ENCODE measurements at regions not wholly inside any gene's neighbourhood (a gene's known extent, or its start where the extent isn't known, plus 50 kb on each side); places are given as distances from the start of the nearest gene placed in this dataset.

DNA sequence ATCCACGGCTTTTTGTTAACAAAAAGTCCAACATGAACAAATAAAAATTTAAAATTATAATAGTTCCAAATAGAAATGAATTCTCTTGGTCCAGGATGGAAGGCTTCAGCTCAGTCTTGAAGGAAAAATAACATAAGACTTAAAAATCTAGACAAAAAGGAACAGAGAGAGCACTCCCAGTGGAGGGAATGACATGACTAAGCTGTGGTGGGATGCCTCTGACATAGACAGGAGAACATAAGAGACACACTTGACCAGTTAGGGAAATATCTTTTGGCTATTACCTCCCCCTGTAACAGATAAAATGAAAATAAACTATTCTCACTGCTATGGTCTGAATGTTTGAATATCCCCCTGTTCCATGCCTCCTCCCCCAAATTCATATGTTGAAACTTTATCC lies 106.8 kb downstream of the BBS10 start:
- intact Hi-C loops (cut with DNase I) = no loop called here
- ATAC-seq (no peak), DNase-seq (no peak)
- Histone ChIP-seq H3K4me3 (no peak overlapping the region), H3K9me3 (no peaks in the 10 kb centered on the region), H3K4me1 (no peaks in the 10 kb centered on the region), H3K36me3 (no peaks in the 10 kb centered on the region), H3K27ac (no peak overlapping the region), H3K27me3 (ENCODE audit: low read depth) (no peaks in the 10 kb centered on the region)
- TF ChIP-seq, protein P1, sequence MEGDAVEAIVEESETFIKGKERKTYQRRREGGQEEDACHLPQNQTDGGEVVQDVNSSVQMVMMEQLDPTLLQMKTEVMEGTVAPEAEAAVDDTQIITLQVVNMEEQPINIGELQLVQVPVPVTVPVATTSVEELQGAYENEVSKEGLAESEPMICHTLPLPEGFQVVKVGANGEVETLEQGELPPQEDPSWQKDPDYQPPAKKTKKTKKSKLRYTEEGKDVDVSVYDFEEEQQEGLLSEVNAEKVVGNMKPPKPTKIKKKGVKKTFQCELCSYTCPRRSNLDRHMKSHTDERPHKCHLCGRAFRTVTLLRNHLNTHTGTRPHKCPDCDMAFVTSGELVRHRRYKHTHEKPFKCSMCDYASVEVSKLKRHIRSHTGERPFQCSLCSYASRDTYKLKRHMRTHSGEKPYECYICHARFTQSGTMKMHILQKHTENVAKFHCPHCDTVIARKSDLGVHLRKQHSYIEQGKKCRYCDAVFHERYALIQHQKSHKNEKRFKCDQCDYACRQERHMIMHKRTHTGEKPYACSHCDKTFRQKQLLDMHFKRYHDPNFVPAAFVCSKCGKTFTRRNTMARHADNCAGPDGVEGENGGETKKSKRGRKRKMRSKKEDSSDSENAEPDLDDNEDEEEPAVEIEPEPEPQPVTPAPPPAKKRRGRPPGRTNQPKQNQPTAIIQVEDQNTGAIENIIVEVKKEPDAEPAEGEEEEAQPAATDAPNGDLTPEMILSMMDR (IDR thresholded peaks at IDR 0.05) = no peak

DNA sequence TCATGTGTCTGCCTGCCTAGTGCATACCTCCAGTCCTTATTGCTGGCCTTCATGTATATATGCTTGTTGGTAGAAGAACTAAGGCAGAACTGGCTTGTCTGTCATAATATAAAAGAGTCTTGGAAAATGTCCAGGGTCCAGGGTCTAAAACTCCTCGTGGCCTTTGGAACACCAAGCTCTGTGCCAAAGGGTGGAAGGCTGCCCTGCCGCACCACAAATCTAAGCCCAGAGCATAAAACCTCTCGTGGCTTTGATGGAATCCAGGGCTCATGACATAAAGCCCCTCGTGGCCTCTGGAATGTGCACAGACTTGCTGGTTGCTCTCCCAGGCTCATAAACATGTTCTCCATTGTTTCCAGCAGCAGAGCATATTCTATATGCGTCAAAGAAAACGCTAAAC lies 107.9 kb downstream of the BBS10 start:
- intact Hi-C loops (cut with DNase I) = no loop called here
- no peaks in the 10 kb centered on the region for H3K4me1 ChIP-seq
- no peak overlapping the region for H3K27ac ChIP-seq
- H3K36me3 ChIP-seq = no peaks in the 10 kb centered on the region
- no peak for ATAC-seq
- H3K4me3 ChIP-seq = no peak overlapping the region
- no peaks in the 10 kb centered on the region for H3K9me3 ChIP-seq
- DNase-seq = no peak
- H3K27me3 ChIP-seq (ENCODE audit: low read depth) = no peaks in the 10 kb centered on the region
- TF ChIP-seq, protein P1 (IDR thresholded peaks at IDR 0.05) = no peak

DNA sequence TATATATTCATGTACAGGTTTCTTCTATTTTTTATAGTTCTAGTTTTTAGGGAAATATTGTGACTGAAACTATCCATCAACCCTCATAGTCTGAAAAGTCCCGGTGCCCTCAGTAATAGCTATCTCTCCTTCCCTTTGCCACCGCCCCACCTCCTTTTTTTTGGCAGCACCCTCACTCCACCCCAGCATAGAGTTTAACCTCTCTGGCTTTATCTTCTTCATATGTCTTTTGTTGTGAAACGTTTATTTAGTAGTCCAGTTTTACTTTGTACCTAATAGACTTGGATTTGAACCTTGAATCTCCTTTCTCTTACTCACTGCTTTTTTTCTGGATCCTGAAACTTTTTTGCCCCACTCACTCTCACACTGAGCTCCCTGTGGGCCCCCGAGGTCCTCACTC lies 109.5 kb downstream of the BBS10 start:
- ATAC-seq (no peak), DNase-seq (no peak)
- Histone ChIP-seq H3K27ac (no peak overlapping the region), H3K4me1 (no peaks in the 10 kb centered on the region), H3K9me3 (no peaks in the 10 kb centered on the region), H3K27me3 (ENCODE audit: low read depth) (no peaks in the 10 kb centered on the region), H3K4me3 (no peak overlapping the region), H3K36me3 (no peaks in the 10 kb centered on the region)
- TF ChIP-seq, protein P1 (IDR thresholded peaks at IDR 0.05) = no peak
- intact Hi-C loops (cut with DNase I) = no loop called here

DNA sequence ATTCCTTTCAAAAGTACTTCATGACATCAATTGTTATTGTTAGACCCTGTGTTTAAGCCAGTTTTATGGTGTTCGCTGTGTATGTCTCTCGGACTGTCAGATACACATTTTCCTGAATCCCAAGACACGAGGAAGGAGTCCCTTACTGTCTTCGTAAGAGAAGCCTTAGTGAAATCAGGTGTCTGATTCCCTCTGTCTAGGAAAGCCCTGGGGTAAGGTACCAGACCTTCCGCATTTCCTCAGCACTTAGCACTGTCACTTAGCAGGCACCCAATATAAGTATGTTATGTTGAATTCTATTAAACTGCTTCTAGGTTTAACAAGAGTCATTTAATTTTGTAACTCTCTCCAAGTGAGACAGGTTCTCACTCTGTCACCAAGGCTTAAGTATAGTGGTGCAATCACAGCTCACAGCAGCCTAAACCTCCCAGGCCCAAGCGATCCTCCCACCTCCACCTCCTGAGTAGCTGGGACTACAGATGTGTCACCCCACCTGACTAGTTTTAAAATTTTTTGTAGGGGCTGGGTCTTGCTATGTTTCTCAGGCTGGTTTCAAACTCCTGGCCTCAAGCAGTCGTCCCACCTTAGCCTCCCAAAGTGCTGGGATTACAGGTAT lies 111.0 kb downstream of the BBS10 start:
- Histone ChIP-seq H3K27ac (no peak overlapping the region), H3K4me3 (no peak overlapping the region), H3K36me3 (no peaks in the 10 kb centered on the region), H3K4me1 (no peaks in the 10 kb centered on the region), H3K27me3 (ENCODE audit: low read depth) (no peaks in the 10 kb centered on the region), H3K9me3 (no peaks in the 10 kb centered on the region)
- ATAC-seq = no peak
- TF ChIP-seq, protein P1 (IDR thresholded peaks at IDR 0.05) = no peak
- no peak for DNase-seq
- intact Hi-C loops (cut with DNase I) = no loop called here

DNA sequence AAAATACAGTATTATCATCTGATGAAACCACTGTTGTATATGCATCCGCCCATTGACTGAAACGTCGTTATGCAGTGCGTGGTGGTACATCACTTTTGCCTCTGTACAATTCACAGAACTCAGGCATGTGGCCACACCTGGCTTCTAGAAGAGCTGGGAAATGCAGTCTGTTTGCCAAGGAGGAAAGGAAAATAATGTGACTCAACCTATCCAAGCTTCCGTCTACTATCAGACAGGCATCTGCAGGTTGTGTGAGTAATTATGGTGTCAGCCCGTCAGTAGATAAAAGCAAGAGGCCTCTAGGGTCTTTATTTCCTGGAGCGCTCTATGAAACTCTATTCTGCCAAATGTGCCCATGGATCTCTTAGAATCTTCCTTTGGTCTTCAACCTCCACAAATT lies 111.6 kb downstream of the BBS10 start:
- Histone ChIP-seq H3K4me3 (no peak overlapping the region), H3K27ac (no peak overlapping the region), H3K4me1 (no peaks in the 10 kb centered on the region), H3K9me3 (no peaks in the 10 kb centered on the region), H3K36me3 (no peaks in the 10 kb centered on the region), H3K27me3 (ENCODE audit: low read depth) (no peaks in the 10 kb centered on the region)
- intact Hi-C loops (cut with DNase I) = no loop called here
- ATAC-seq = no peak
- TF ChIP-seq, protein P1 (IDR thresholded peaks at IDR 0.05) = no peak
- no peak for DNase-seq

DNA sequence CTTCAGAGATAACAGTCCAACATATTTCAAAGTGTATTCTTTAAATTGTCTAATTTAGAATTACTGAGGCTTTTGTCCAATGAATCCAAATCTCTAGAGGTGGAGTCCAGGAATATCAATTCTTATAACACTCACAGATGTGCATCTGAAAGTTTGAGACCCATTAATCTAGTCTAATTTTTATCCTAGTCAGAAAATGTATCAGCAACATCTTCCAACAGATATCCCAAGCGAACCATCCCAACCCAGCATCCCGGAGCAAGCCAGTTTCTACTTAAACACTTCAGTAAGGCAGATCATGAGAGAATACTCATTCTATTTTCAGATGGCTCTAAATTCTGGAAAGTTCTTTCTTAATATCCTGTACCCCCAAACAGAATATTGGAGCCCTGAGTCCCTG lies 113.5 kb downstream of the BBS10 start:
- no peaks in the 10 kb centered on the region for H3K36me3 ChIP-seq
- TF ChIP-seq, protein P1 (IDR thresholded peaks at IDR 0.05) = no peak
- intact Hi-C loops (cut with DNase I) = no loop called here
- ATAC-seq = no peak
- no peak for DNase-seq
- no peaks in the 10 kb centered on the region for H3K4me1 ChIP-seq
- H3K27me3 ChIP-seq (ENCODE audit: low read depth) = no peaks in the 10 kb centered on the region
- H3K4me3 ChIP-seq = no peak overlapping the region
- no peak overlapping the region for H3K27ac ChIP-seq
- no peaks in the 10 kb centered on the region for H3K9me3 ChIP-seq
